H1 (cell line): ENCODE measurements at regions not wholly inside any gene's neighbourhood (a gene's known extent, or its start where the extent isn't known, plus 50 kb on each side); places are given as distances from the start of the nearest gene placed in this dataset.

Experiments used
- CTCF ChIA-PET: fragments of 300-600 bp; sonication (Branson Sonifier 250); formaldehyde crosslinking; loops from one replicate; lab custom pipeline; 2021; ENCODE audit not compliant: partially characterized antibody; lab: Charles Lee
- POLR2A ChIA-PET: fragments of 300-600 bp; sonication (Branson Sonifier 250); formaldehyde crosslinking; loops from one replicate; lab custom pipeline; 2021; ENCODE audit warnings: inconsistent platforms; ENCODE audit not compliant: partially characterized antibody; lab: Charles Lee
- DNase-seq, 2 experiments: peaks; one replicate each; pipeline versions ENCODE4 v3.0.0 to v3.0.0-alpha.2; 2010 to 2022; ENCODE audit warnings: low spot score in 2 of 2, low read depth in 1 of 2, mixed read lengths in 1 of 2
- FAIRE-seq: peaks from 2 replicates; lab custom pipeline; 2011; peaks lifted over from hg19 to GRCh38; lab: Jason Lieb, UNC
- H2AFZ ChIP-seq: 2 replicates; pipeline ENCODE4 v1.8.1; 2012; ENCODE audit warnings: low read length, inconsistent platforms
- H2AK5ac ChIP-seq: 2 replicates; pipeline ENCODE4 v1.6.1; 2013; ENCODE audit warnings: low read depth, low read length
- H2BK120ac ChIP-seq: replicated peaks from 2 replicates; pipeline ENCODE3; 2013; ENCODE audit warnings: low read depth, low read length, inconsistent platforms
- H2BK12ac ChIP-seq: 2 replicates; pipeline ENCODE4 v1.6.1; 2013; ENCODE audit warnings: low read depth, low read length
- H2BK15ac ChIP-seq: 2 replicates; pipeline ENCODE4 v1.6.1; 2013; ENCODE audit warnings: low read length
- H2BK20ac ChIP-seq: 2 replicates; pipeline ENCODE4 v1.6.1; 2013; ENCODE audit warnings: low read length
- H2BK5ac ChIP-seq: 2 replicates; pipeline ENCODE4 v1.6.1; 2013; ENCODE audit warnings: low read depth, low read length
- H3K14ac ChIP-seq: 2 replicates; pipeline ENCODE4 v1.6.1; 2013; ENCODE audit warnings: inconsistent platforms; ENCODE audit not compliant: insufficient read length
- H3K18ac ChIP-seq: 2 replicates; pipeline ENCODE4 v1.6.1; 2013; ENCODE audit warnings: low read length; ENCODE audit errors: extremely low read depth
- H3K23ac ChIP-seq: 2 replicates; pipeline ENCODE4 v1.6.1; 2013; ENCODE audit warnings: inconsistent platforms; ENCODE audit not compliant: insufficient read length
- H3K23me2 ChIP-seq: 2 replicates; pipeline ENCODE4 v1.6.1; 2013; ENCODE audit warnings: low read depth, low read length
- H3K27ac ChIP-seq: 2 replicates; pipeline ENCODE4 v1.6.1; 2011; ENCODE audit warnings: low read depth, low read length, inconsistent platforms
- H3K27me3 ChIP-seq, 4 experiments: replicated peaks in 1 of 4; 1 replicate in 1 of 4; 2 replicates in 3 of 4; pipeline versions ENCODE4 v1.6.1 to v1.8.1; 2011 to 2013; ENCODE audit warnings: low read length in 3 of 4, mild to moderate bottlenecking in 3 of 4, inconsistent platforms in 2 of 4, mixed read lengths in 2 of 4, moderate library complexity in 1 of 4; ENCODE audit not compliant: control insufficient read depth in 3 of 4, insufficient read depth in 3 of 4; ENCODE audit errors: extremely low read depth in 1 of 4
- H3K36me3 ChIP-seq, 4 experiments: 2 replicates each; pipeline versions ENCODE4 v1.6.1 to v1.8.1; 2011 to 2013; ENCODE audit warnings: mild to moderate bottlenecking in 4 of 4, low read length in 3 of 4, moderate library complexity in 2 of 4, control low read depth in 1 of 4, inconsistent platforms in 1 of 4; ENCODE audit not compliant: insufficient read depth in 4 of 4, control insufficient read depth in 2 of 4
- H3K4ac ChIP-seq: replicated peaks from 2 replicates; pipeline ENCODE3; 2013; ENCODE audit warnings: low read length, low read depth, mixed read lengths, inconsistent platforms; ENCODE audit not compliant: insufficient read length
- H3K4me1 ChIP-seq, 4 experiments: replicated peaks in 1 of 4; 1 replicate in 1 of 4; 2 replicates in 3 of 4; pipeline versions ENCODE4 v1.6.1 to v1.8.1; 2011 to 2013; ENCODE audit warnings: low read length in 3 of 4, inconsistent platforms in 2 of 4, mixed read lengths in 1 of 4; ENCODE audit not compliant: insufficient read depth in 4 of 4, control insufficient read depth in 3 of 4
- H3K4me2 ChIP-seq, 2 experiments: 2 replicates each; pipeline versions ENCODE4 v1.6.1 to v1.8.1; 2011 to 2013; ENCODE audit warnings: low read depth in 2 of 2, low read length in 2 of 2, control low read depth in 1 of 2, inconsistent platforms in 1 of 2, mild to moderate bottlenecking in 1 of 2; ENCODE audit not compliant: insufficient read depth in 1 of 2
- H3K4me3 ChIP-seq, 4 experiments: fragments of 200-600, 300-600 bp in 1 of 4; sonication (generic), shearing (Covaris generic), sonication (Bioruptor Twin) in 1 of 4; 2 replicates each; pipeline versions ENCODE4 v1.5.1 to v1.8.1; 2011 to 2016; ENCODE audit warnings: low read length in 4 of 4, low read depth in 3 of 4, control low read depth in 2 of 4, inconsistent platforms in 2 of 4, mild to moderate bottlenecking in 2 of 4, mixed read lengths in 1 of 4, moderate library complexity in 1 of 4; ENCODE audit not compliant: insufficient read depth in 2 of 4; ENCODE audit errors: extremely low read depth in 1 of 4
- H3K56ac ChIP-seq: replicated peaks from 2 replicates; pipeline ENCODE3; 2013; ENCODE audit warnings: low read depth, mild to moderate bottlenecking, mixed read lengths, low read length, inconsistent platforms; ENCODE audit not compliant: insufficient read length
- H3K79me1 ChIP-seq: 2 replicates; pipeline ENCODE4 v1.6.1; 2013; ENCODE audit warnings: low read depth, low read length, control low read depth
- H3K79me2 ChIP-seq, 2 experiments: 2 replicates each; pipeline versions ENCODE4 v1.6.1 to v1.8.1; 2012 to 2013; ENCODE audit warnings: low read length in 2 of 2, mild to moderate bottlenecking in 2 of 2, inconsistent platforms in 1 of 2; ENCODE audit not compliant: insufficient read depth in 2 of 2, control insufficient read depth in 1 of 2
- H3K9ac ChIP-seq, 4 experiments: replicated peaks in 1 of 4; 1 replicate in 1 of 4; 2 replicates in 3 of 4; pipeline versions ENCODE4 v1.6.1 to v1.8.1; 2011 to 2013; ENCODE audit warnings: low read depth in 3 of 4, low read length in 3 of 4, control low read depth in 2 of 4, mild to moderate bottlenecking in 2 of 4, moderate library complexity in 2 of 4, inconsistent platforms in 1 of 4; ENCODE audit errors: extremely low read depth in 1 of 4
- H3K9me3 ChIP-seq, 2 experiments: 2 replicates each; pipeline versions ENCODE4 v1.6.1 to v1.8.1; 2012 to 2013; ENCODE audit warnings: mild to moderate bottlenecking in 2 of 2, moderate library complexity in 2 of 2, control low read depth in 1 of 2, inconsistent platforms in 1 of 2, low read depth in 1 of 2, low read length in 1 of 2, mixed read lengths in 1 of 2; ENCODE audit not compliant: insufficient read depth in 2 of 2
- H4K20me1 ChIP-seq, 2 experiments: replicated peaks in 1 of 2; 2 replicates each; pipeline versions ENCODE3 to v1.8.1; 2011 to 2013; ENCODE audit warnings: inconsistent platforms in 2 of 2, low read length in 2 of 2, mild to moderate bottlenecking in 1 of 2; ENCODE audit not compliant: insufficient read depth in 2 of 2, control insufficient read depth in 1 of 2
- H4K5ac ChIP-seq: 2 replicates; pipeline ENCODE4 v1.6.1; 2013; ENCODE audit warnings: low read length, low read depth, mixed read lengths, inconsistent platforms; ENCODE audit not compliant: insufficient read length
- H4K8ac ChIP-seq: 2 replicates; pipeline ENCODE4 v1.8.0; 2013; ENCODE audit warnings: mild to moderate bottlenecking, moderate library complexity, low read length, inconsistent platforms; ENCODE audit not compliant: insufficient read depth; ENCODE audit errors: extremely low read depth
- H4K91ac ChIP-seq: replicated peaks from 2 replicates; pipeline ENCODE3; 2013; ENCODE audit warnings: low read length, mixed read lengths, inconsistent platforms; ENCODE audit not compliant: insufficient read length
- ASH2L ChIP-seq: fragments of 200-600, 300-600 bp; sonication (generic); IDR thresholded peaks from one replicate; pipeline ENCODE4 v1.7.1; 2017; ENCODE audit warnings: low read length
- EP300 ChIP-seq, 2 experiments: IDR thresholded peaks; 1 replicate in 1 of 2; 2 replicates in 1 of 2; pipeline ENCODE4 v1.6.1; 2011 to 2012; ENCODE audit warnings: low read depth in 2 of 2, low read length in 2 of 2, mild to moderate bottlenecking in 2 of 2, borderline replicate concordance in 1 of 2, inconsistent platforms in 1 of 2, moderate library complexity in 1 of 2
- GABPA ChIP-seq: IDR thresholded peaks from 2 replicates; pipeline ENCODE4 v1.6.1; 2011; ENCODE audit warnings: mild to moderate bottlenecking, low read length, moderate library complexity, borderline replicate concordance; ENCODE audit not compliant: insufficient read depth
- NRF1 ChIP-seq: IDR thresholded peaks from 2 replicates; pipeline ENCODE4 v1.6.1; 2011; ENCODE audit warnings: mild to moderate bottlenecking, low read depth, low read length, improper control_type of control experiment
- RNF2 ChIP-seq: fragments of 200-900, 300-1000 bp; sonication (generic); IDR thresholded peaks from 2 replicates; pipeline ENCODE4 v1.7.1; 2016; ENCODE audit warnings: borderline replicate concordance, low read depth, mild to moderate bottlenecking, antibody characterized with exemption, low read length; ENCODE audit not compliant: poor library complexity, severe bottlenecking; ENCODE audit errors: missing control alignments
- RXRA ChIP-seq: IDR thresholded peaks from 2 replicates; pipeline ENCODE4 v1.6.1; 2011; ENCODE audit warnings: low read depth, mild to moderate bottlenecking, low read length, moderate library complexity; ENCODE audit not compliant: insufficient read depth
- WGBS, 2 experiments: shearing (Covaris generic) in 1 of 2; methylation state at CpG; one replicate each; pipeline versions ENCODE4 v1.1.6 to v1.1.7; 2013 to 2015; ENCODE audit warnings: low lambda C conversion rate in 2 of 2, mixed read lengths in 2 of 2, inconsistent platforms in 1 of 2, low coverage in 1 of 2, missing lambda C conversion rate in 1 of 2; ENCODE audit not compliant: insufficient replicate concordance in 2 of 2, insufficient coverage in 1 of 2, insufficient read length in 1 of 2; ENCODE audit errors: extremely low coverage in 1 of 2, missing lambda C conversion rate in 1 of 2; 5-methylcytosine and 5-hydroxymethylcytosine counted together

GRCh38 chr4:151866592-151866918 is 105.7 kb upstream of the GATB start:
- Histone ChIP-seq H3K14ac (no peak overlapping the region), H2BK20ac (no peak overlapping the region), H4K5ac (no peak overlapping the region), H3K4me3 (no peak overlapping the region), H3K23me2 (no peaks in the 10 kb centered on the region), H4K8ac (no peak overlapping the region), H3K4ac (no peak overlapping the region), H4K91ac (no peak overlapping the region), H3K9me3 (peaks cover 0 to 5% of the 10 kb centered on the region in 2 experiments; a peak in 1 of 4 replicates), H3K27me3 (no peaks in the 10 kb centered on the region), H2BK5ac (no peak overlapping the region), H3K56ac (no peak overlapping the region), H3K79me2 (no peaks in the 10 kb centered on the region), H3K36me3 (no peaks in the 10 kb centered on the region), H2BK15ac (no peak overlapping the region), H3K4me2 (no peak overlapping the region), H4K20me1 (no peaks in the 10 kb centered on the region), H2BK12ac (no peak overlapping the region), H3K4me1 (peaks cover 0 to 2% (median 0%) of the 10 kb centered on the region in 4 experiments; a peak in 1 of 7 replicates), H2BK120ac (no peak overlapping the region), H2AK5ac (no peak overlapping the region), H3K23ac (no peak overlapping the region), H3K18ac (no peak overlapping the region), H2AFZ (no peak overlapping the region), H3K27ac (no peak overlapping the region), H3K79me1 (no peaks in the 10 kb centered on the region), H3K9ac (no peak overlapping the region)
- DNase-seq (no peak), FAIRE-seq (no peak)
- TF ChIP-seq ASH2L (no peak), RXRA (no peak), EP300 (IDR thresholded peaks at IDR 0.05; ENCODE audit: borderline replicate concordance in 1 of 2, low read depth in 2 of 2, low read length in 2 of 2) (no peak), RNF2 (no peak), GABPA (no peak), NRF1 (no peak)
- 93% methylated on average over 4 of the region's 4 CpGs; no CpG with 5 or more reads in 1 of the 2 experiments for WGBS, 2 experiments
- ChIA-PET CTCF (interaction anchor here (1.6 kb wide), 1 partner anchor 34 kb away, joined by 5 read pairs; no protein-coding TSS in a partner anchor), POLR2A (no interaction called here)
